ENCODE measurements at regions not wholly inside any gene's neighbourhood (a gene's known extent, or its start where the extent isn't known, plus 50 kb on each side); places are given as distances from the start of the nearest gene placed in this dataset.

GRCh38 chr12:66043035-66043434 is 87.5 kb downstream of the LLPH start:
- DNase-seq = no peak

GRCh38 chr12:66041651-66042363 is 88.7 kb downstream of the LLPH start:
- DNase-seq = no peak

- no peak for DNase-seq
Observed at GRCh38 chr12:66036317-66036716, 94.2 kb downstream of the LLPH start.

GRCh38 chr12:66035288-66035966 is 95.1 kb downstream of the LLPH start:
- DNase-seq = peak in 1 of 2 experiments; percentile 5

GRCh38 chr12:66033151-66033550 is 97.4 kb downstream of the LLPH start:
- DNase-seq = no peak

GRCh38 chr12:66032739-66033138 is 97.8 kb downstream of the LLPH start:
- DNase-seq = no peak

- no peak for DNase-seq
Observed at GRCh38 chr12:66030217-66030781, 100.3 kb downstream of the LLPH start.

- no peak for DNase-seq
Observed at GRCh38 chr12:66028390-66028789, 102.2 kb downstream of the LLPH start.

- no peak for DNase-seq
Observed at GRCh38 chr12:66025477-66025876, 105.1 kb downstream of the LLPH start.

- DNase-seq = no peak
Observed at GRCh38 chr12:66024949-66025348, 105.6 kb downstream of the LLPH start.

DNA sequence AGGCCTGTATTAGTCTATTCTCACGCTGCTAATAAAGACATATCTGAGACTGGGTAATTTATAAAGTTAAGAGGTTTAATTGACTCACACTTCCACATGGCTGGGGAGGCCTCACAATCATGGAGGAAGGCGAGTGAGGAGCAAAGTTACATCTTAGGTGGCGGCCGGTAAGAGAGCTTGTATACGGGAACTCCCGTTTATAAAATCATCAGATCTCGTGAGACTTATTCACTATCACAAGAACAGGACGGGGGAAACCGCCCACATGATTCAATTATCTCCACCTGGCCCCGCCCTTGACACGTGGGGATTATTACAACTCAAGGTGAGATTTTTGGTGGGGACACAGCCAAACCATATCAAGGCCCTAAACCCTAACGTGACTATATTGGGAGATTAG is 110.1 kb downstream of the LLPH start:
- no peak for DNase-seq

DNA sequence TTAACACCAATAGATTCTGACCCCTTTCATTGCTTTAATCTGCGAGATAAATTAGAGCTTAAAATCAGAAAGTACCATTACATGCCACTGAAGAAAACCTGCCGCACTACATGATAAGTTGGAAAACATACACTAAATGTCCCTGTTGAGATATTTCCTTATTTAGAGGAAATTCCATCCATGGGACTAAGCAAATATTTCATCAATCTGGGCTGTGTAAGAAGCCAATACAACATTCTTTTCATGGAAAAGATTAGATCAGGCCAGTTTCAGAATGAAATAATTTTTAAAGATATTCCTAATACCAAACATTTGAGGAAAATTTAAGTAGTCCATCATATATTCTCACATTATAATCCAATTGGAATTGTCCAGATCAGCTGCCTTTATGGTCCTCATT is 112.8 kb downstream of the LLPH start:
- DNase-seq = no peak
